ENCODE measurements at regions not wholly inside any gene's neighbourhood (a gene's known extent, or its start where the extent isn't known, plus 50 kb on each side); places are given as distances from the start of the nearest gene placed in this dataset.
"Not testable (repeated sequence)": the region's sequence is repeated elsewhere in the genome, so short reads cannot be mapped to it uniquely, and the experiment has no call there.

DNA sequence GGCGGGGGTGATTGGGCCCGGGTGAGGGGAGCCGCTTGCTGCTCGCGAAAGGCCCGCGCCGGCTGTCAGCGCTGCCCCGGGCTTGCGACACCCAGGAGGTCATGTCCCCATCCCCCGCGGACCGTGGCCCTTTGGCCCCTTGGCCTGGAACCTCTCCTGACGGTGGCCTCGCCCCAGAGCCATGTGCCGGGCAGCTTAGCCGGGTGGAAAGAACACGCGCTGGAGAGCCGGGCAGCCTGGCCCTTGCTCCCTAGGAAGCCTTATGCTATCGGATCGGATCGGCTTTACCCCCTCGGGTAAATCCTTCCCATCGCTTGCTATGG is 55.4 kb upstream of the PLGLB1 start:
- TF ChIP-seq, protein P1, sequence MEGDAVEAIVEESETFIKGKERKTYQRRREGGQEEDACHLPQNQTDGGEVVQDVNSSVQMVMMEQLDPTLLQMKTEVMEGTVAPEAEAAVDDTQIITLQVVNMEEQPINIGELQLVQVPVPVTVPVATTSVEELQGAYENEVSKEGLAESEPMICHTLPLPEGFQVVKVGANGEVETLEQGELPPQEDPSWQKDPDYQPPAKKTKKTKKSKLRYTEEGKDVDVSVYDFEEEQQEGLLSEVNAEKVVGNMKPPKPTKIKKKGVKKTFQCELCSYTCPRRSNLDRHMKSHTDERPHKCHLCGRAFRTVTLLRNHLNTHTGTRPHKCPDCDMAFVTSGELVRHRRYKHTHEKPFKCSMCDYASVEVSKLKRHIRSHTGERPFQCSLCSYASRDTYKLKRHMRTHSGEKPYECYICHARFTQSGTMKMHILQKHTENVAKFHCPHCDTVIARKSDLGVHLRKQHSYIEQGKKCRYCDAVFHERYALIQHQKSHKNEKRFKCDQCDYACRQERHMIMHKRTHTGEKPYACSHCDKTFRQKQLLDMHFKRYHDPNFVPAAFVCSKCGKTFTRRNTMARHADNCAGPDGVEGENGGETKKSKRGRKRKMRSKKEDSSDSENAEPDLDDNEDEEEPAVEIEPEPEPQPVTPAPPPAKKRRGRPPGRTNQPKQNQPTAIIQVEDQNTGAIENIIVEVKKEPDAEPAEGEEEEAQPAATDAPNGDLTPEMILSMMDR (IDR thresholded peaks at IDR 0.05; ENCODE audit: extremely low read depth in 1 of 2, insufficient read depth in 1 of 2, low read depth in 1 of 2, low read length in 2 of 2) = not testable (repeated sequence)
- TF ChIP-seq POLR2AphosphoS5 (IDR thresholded peaks at IDR 0.05; ENCODE audit: insufficient read depth, low read depth, low read length); POLR2A (IDR thresholded peaks at IDR 0.05; ENCODE audit: low read depth, low read length); EZH2 (IDR thresholded peaks at IDR 0.05; ENCODE audit: borderline replicate concordance, low read depth, low read length, severe bottlenecking): not testable (repeated sequence)
